ENCODE measurements at regions not wholly inside any gene's neighbourhood (a gene's known extent, or its start where the extent isn't known, plus 50 kb on each side); places are given as distances from the start of the nearest gene placed in this dataset.

GRCh38 chr4:145230726-145231125, 50.3 kb upstream of the OTUD4 start:
- no peak overlapping the region for H2BK120ac ChIP-seq (ENCODE audit: low read depth, low read length, poor library complexity, severe bottlenecking)
- H2BK15ac ChIP-seq (ENCODE audit: low read depth, low read length): no peak overlapping the region
- H4K91ac ChIP-seq (ENCODE audit: insufficient read length, low read depth, low read length): no peak overlapping the region
- Mint-ChIP-seq H3K4me1 (no peaks in the 10 kb centered on the region), H3K4me3 (no peak overlapping the region), H3K9me3 (no peaks in the 10 kb centered on the region), H3K27me3 (ENCODE audit: low read depth) (0 out of 2 replicates have a peak, but pooled peaks cover 3% of the 10 kb centered on the region), H3K36me3 (ENCODE audit: insufficient read depth in 1 of 3, low read depth in 3 of 3) (no peaks in the 10 kb centered on the region; a peak in 1 of 7 replicates), H3K27ac (no peak overlapping the region)
- no peak overlapping the region for H3K23ac ChIP-seq (ENCODE audit: insufficient read length, low read depth, low read length)
- no peak overlapping the region for H3K27ac ChIP-seq (ENCODE audit: insufficient read length, low read depth, low read length)
- no peaks in the 10 kb centered on the region for H3K9me3 ChIP-seq (ENCODE audit: control insufficient read depth, low read depth, low read length)
- H4K20me1 ChIP-seq (ENCODE audit: control insufficient read depth, insufficient read depth, insufficient read length): no peaks in the 10 kb centered on the region
- no peak for TF ChIP-seq CTCF (conservative IDR thresholded peaks at IDR 0.05)
- no CpG with 5 or more reads among the region's 2 CpGs for WGBS (ENCODE audit: extremely low coverage, insufficient read length, low lambda C conversion rate)
- H3K4ac ChIP-seq (ENCODE audit: low read depth, low read length): no peak overlapping the region
- no peak overlapping the region for H3K4me2 ChIP-seq (ENCODE audit: insufficient read depth, insufficient read length, low read length)
- H4K8ac ChIP-seq (replicated peaks; ENCODE audit: insufficient read length, low read depth, low read length): no peak overlapping the region
- DNase-seq: no peak
- no peak overlapping the region for H3K56ac ChIP-seq (ENCODE audit: insufficient read length, low read depth, low read length)
- no peak overlapping the region for H2BK20ac ChIP-seq (ENCODE audit: low read depth, low read length, poor library complexity, severe bottlenecking)
- H3K79me2 ChIP-seq (ENCODE audit: insufficient read depth, low read length): no peaks in the 10 kb centered on the region
- H3K23me2 ChIP-seq (ENCODE audit: insufficient read length, low read depth, low read length, poor library complexity, severe bottlenecking): no peaks in the 10 kb centered on the region
- no peak overlapping the region for H3K14ac ChIP-seq (ENCODE audit: insufficient read depth, low read length)
- H3K9ac ChIP-seq (ENCODE audit: extremely low read depth, insufficient read length, low read length): no peak overlapping the region
- no peak overlapping the region for H4K5ac ChIP-seq (ENCODE audit: insufficient read length, low read depth, low read length)
- H2BK12ac ChIP-seq (ENCODE audit: insufficient read length, low read depth, low read length): no peak overlapping the region
- no peak overlapping the region for H3K18ac ChIP-seq (ENCODE audit: insufficient read length, low read depth, low read length)
- no peaks in the 10 kb centered on the region for H3K79me1 ChIP-seq (ENCODE audit: insufficient read depth, low read depth, low read length, poor library complexity, severe bottlenecking)
- no peak overlapping the region for H2BK5ac ChIP-seq (ENCODE audit: insufficient read length, low read length)
- no peak overlapping the region for H2AK5ac ChIP-seq (ENCODE audit: insufficient read length, low read length)
- H2AFZ ChIP-seq (ENCODE audit: low read length): no peak overlapping the region
- H3K4me1 ChIP-seq (ENCODE audit: insufficient read depth, low read length): no peaks in the 10 kb centered on the region
- H3T11ph ChIP-seq (ENCODE audit: low read length): no peak overlapping the region
- H3K27me3 ChIP-seq (ENCODE audit: insufficient read depth, low read length): no peaks in the 10 kb centered on the region
